B cell (primary cell): ENCODE measurements at regions not wholly inside any gene's neighbourhood (a gene's known extent, or its start where the extent isn't known, plus 50 kb on each side); places are given as distances from the start of the nearest gene placed in this dataset.

Experiments
- CTCF ChIP-seq: fragments of 200-600 bp; IDR thresholded peaks from one replicate; pipeline ENCODE4 v1.8.0; 2022; ENCODE audit warnings: antibody characterized with exemption, mild to moderate bottlenecking
- EZH2 ChIP-seq: IDR thresholded peaks from 2 replicates; pipeline ENCODE4 v1.6.1; 2012; ENCODE audit warnings: borderline replicate concordance, low read depth, mild to moderate bottlenecking, moderate library complexity, low read length; ENCODE audit not compliant: insufficient read depth, poor library complexity, severe bottlenecking

GRCh38 chr3:18481946-18482548, 56.9 kb upstream of the SATB1 start:
- TF ChIP-seq CTCF = no peak
- no peak for TF ChIP-seq EZH2
